GM23248 (cell line): ENCODE measurements at regions not wholly inside any gene's neighbourhood (a gene's known extent, or its start where the extent isn't known, plus 50 kb on each side); places are given as distances from the start of the nearest gene placed in this dataset.
"Not testable (repeated sequence)": the region's sequence is repeated elsewhere in the genome, so short reads cannot be mapped to it uniquely, and the experiment has no call there.

ENCODE experiments used
- EZH2 ChIP-seq: fragments of 200-600 bp; sonication (generic); IDR thresholded peaks from 2 replicates; pipeline ENCODE4 v1.6.1; 2018; ENCODE audit warnings: antibody characterized with exemption, mild to moderate bottlenecking; ENCODE audit not compliant: insufficient read depth, poor library complexity, severe bottlenecking
- EZH2phosphoT487 ChIP-seq: fragments of 200-600 bp; sonication (generic); IDR thresholded peaks from 2 replicates; pipeline ENCODE4 v1.6.1; 2018; ENCODE audit warnings: antibody characterized with exemption, moderate library complexity, mild to moderate bottlenecking, low read depth; ENCODE audit not compliant: insufficient read depth

DNA sequence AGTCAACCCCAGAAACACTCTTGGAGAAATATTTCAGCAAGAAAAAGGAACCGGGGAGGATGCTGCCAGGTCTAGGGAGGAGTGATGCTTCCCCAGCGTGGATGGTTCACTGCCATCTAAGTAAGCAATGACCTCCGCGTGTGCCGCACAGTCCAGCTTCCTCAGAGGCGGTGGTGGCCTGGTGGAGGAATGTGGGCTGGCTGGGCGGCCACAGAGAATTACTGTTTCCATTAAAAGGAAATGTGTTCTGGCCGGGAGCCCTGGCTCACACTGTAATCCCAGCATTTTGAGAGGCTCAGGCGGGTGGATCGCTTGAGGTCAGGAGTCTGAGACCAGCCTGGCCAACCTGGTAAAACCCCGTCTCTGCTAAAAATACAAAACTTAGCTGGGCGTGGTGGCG lies 356.7 kb downstream of the GOLGA6L6 start:
- not testable (repeated sequence) for TF ChIP-seq EZH2, EZH2phosphoT487
